Stimulated activated naive CD8-positive, alpha-beta T cell treated with anti-CD3 and anti-CD28 coated beads, Interleukin-15, Interleukin-2, amounts not matched to agents 100 ng/mL and 50 ng/mL, for 24 hours (primary cell): ENCODE measurements at regions not wholly inside any gene's neighbourhood (a gene's known extent, or its start where the extent isn't known, plus 50 kb on each side); places are given as distances from the start of the nearest gene placed in this dataset.

Experiments
- H3K27ac Mint-ChIP-seq: one replicate; pipeline ENCODE4 v1.8.0; 2021; ENCODE audit warnings: mild to moderate bottlenecking, mixed read lengths
- H3K27me3 Mint-ChIP-seq: one replicate; pipeline ENCODE4 v1.8.0; 2021; ENCODE audit warnings: mixed read lengths
- H3K36me3 Mint-ChIP-seq: one replicate; pipeline ENCODE4 v1.8.0; 2021; ENCODE audit warnings: low read depth, mixed read lengths
- H3K4me1 Mint-ChIP-seq: one replicate; pipeline ENCODE4 v1.8.0; 2021; ENCODE audit warnings: low read depth, mixed read lengths
- H3K4me3 Mint-ChIP-seq: one replicate; pipeline ENCODE4 v1.8.0; 2021; ENCODE audit warnings: mild to moderate bottlenecking, mixed read lengths
- H3K9me3 Mint-ChIP-seq: one replicate; pipeline ENCODE4 v1.8.0; 2021; ENCODE audit warnings: mixed read lengths

DNA sequence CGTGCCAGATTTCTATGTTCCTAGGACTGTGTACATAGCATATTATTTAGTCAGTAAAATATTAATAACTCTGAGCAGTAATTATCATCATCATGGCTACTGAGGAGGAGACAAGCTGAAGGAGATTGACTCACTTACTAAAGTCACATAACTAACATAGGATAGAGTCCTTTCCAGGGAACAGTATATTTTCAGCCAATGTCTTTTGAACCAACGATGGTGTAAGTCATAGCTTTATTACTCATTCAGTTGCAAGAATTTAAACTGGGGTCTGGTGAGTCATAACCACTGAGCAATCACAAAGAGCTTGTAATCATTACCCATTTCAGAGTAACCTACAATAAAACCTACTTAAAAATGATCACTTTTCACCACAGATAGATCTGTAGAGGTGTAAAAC lies 1564.8 kb upstream of the TENM4 start:
- Mint-ChIP-seq H3K27me3 (no peaks in the 10 kb centered on the region), H3K36me3 (no peaks in the 10 kb centered on the region), H3K27ac (no peak overlapping the region), H3K9me3 (peaks cover 2% of the 10 kb centered on the region), H3K4me1 (no peaks in the 10 kb centered on the region), H3K4me3 (no peak overlapping the region)

DNA sequence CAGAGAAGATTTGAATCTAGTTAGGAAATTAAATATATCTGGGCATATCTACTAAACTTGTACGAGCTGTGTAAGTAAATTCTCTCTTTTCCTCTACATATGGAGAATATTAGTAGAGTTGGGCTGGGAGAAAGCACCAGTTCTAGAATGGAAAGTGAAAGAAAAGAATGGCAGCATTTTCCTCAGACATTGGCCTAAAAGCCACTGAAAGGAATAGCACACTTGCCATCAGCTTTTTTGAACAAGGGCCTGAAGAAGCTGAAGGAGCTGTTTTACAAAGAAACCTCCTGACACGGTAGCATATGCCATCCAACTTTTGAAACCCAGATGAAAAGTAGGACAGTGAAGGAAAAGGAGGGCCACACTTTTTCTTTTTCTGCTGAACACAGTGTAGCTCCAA lies 1563.7 kb upstream of the TENM4 start:
- no peak overlapping the region for H3K27ac Mint-ChIP-seq
- H3K4me3 Mint-ChIP-seq, result no peak overlapping the region
- H3K9me3 Mint-ChIP-seq, result peaks cover 4% of the 10 kb centered on the region
- no peaks in the 10 kb centered on the region for H3K36me3 Mint-ChIP-seq
- no peaks in the 10 kb centered on the region for H3K4me1 Mint-ChIP-seq
- no peaks in the 10 kb centered on the region for H3K27me3 Mint-ChIP-seq

DNA sequence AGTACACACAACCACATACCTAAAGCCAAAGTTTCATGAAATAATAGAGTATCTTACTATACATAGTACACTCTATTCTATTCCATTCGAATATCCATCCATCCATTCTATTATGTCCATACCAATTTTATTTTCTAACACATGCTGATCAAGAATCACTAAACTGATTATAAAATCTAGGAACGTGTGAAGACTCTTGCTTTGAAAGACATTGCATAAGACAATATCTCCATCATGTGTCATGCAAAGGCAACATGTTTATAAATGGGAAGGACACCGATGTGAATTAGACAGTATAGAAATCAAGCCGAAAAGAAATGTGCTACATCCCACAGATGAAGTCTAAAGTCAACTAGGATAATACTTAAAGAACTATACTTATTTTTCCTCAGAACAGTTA lies 1561.5 kb upstream of the TENM4 start:
- no peak overlapping the region for H3K27ac Mint-ChIP-seq
- no peaks in the 10 kb centered on the region for H3K27me3 Mint-ChIP-seq
- no peaks in the 10 kb centered on the region for H3K36me3 Mint-ChIP-seq
- H3K9me3 Mint-ChIP-seq, result peaks cover 9% of the 10 kb centered on the region
- H3K4me1 Mint-ChIP-seq, result no peaks in the 10 kb centered on the region
- H3K4me3 Mint-ChIP-seq, result no peak overlapping the region

DNA sequence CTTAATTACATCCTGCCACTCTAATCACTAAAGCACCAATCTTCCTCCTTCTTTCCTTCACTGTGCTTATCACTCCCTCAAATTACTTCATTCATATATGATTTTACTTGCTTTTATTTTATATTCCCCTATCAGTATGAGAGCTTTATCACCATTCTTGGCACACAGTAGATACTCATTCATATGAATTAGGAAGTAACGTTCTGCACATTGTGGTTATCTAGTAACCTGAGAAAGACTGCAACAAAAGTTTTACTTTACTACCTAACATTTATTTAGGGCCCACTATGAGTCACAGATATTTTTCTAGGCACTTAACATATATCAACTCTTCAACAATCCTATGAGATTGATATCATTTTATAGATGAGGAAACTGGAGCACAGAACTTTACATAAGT lies 1559.9 kb upstream of the TENM4 start:
- Mint-ChIP-seq H3K36me3 (no peaks in the 10 kb centered on the region), H3K27me3 (no peaks in the 10 kb centered on the region), H3K4me3 (no peak overlapping the region), H3K4me1 (no peaks in the 10 kb centered on the region), H3K9me3 (peaks cover 9% of the 10 kb centered on the region), H3K27ac (no peak overlapping the region)

DNA sequence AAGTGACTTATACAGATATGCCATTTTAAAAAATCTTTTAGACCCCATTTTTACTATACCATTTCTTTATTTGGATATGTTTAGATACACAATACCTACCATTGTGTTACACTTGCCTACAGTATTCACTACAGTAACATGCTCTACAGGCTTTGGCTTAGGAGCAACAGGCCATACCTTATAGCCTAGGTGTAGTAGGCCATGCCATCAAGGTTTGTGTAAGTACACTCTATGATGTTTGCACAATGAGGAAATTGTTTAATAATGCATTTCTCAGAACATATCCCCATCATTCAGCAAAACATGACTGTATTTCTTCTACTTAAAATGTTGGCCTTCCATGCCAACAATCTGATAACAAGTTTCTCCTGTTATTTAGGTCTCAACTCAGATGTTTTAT lies 1559.5 kb upstream of the TENM4 start:
- Mint-ChIP-seq H3K36me3 (no peaks in the 10 kb centered on the region), H3K27ac (no peak overlapping the region), H3K4me3 (no peak overlapping the region), H3K27me3 (no peaks in the 10 kb centered on the region), H3K4me1 (no peaks in the 10 kb centered on the region), H3K9me3 (peaks cover 9% of the 10 kb centered on the region)

DNA sequence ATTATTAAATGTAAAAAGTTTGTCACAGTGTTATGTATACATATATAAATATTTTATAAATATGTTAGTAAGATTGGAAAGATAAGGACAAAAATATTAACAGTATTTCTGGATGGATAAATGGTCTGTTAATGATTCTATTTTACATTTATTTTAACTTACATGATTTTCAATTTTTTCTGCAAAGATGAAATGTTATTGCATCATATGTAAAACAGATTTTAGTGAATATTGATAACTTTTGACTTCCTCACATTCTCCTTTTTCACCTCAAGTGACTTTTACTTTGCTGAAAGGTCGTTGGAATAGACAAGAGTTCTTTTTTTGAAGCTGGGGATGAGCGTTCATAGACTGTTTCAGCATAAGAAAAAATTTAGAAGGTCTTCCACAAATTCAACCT lies 1554.7 kb upstream of the TENM4 start:
- Mint-ChIP-seq H3K36me3 (no peaks in the 10 kb centered on the region), H3K4me3 (no peak overlapping the region)

DNA sequence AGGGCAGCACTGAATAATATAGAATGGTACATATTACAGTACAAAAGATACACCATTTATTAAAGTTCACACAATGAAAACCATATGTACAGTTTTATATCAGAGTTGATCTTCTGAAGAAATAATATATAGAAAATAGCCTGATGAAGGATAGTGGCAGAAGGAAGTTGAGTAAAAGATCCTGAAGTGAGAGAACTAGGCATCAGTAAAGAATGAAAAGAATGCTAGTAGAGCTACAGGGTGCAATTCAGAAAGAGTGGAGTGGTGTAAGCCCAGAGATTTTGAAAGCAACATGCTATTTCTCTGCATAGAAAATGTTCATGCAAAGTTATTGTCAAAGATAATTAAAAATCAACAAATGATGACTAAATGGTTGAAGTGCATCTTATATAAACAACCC lies 1552.7 kb upstream of the TENM4 start:
- Mint-ChIP-seq H3K27ac (no peak overlapping the region), H3K36me3 (no peaks in the 10 kb centered on the region), H3K4me1 (no peaks in the 10 kb centered on the region), H3K4me3 (no peak overlapping the region), H3K9me3 (peaks cover 4% of the 10 kb centered on the region), H3K27me3 (no peaks in the 10 kb centered on the region)

More for the DNA sequence above, 1554.7 kb upstream of the TENM4 start:
- Mint-ChIP-seq H3K27me3 (no peaks in the 10 kb centered on the region), H3K27ac (no peak overlapping the region), H3K9me3 (peaks cover 10% of the 10 kb centered on the region), H3K4me1 (no peaks in the 10 kb centered on the region)

DNA sequence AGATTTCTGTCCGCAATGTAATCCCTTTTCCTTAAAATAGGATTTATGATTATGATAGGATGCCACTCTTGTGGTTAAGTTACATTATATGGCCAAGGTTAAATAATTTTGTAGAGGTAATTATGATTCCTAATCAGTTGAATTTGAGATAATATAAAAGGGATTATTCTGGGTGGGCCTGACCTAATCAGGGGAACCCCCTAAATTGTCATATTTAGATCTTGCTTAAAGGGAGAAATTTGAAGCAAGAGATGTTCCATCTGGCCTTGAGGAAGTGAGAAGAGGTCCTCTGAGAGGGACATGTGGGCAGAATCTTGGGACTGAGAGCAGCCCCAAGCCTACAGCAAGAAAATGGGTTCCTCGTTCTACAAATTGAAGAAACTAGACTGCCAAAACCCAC lies 1550.1 kb upstream of the TENM4 start:
- Mint-ChIP-seq H3K4me3 (no peak overlapping the region), H3K36me3 (no peaks in the 10 kb centered on the region), H3K27ac (no peak overlapping the region), H3K9me3 (peaks cover 4% of the 10 kb centered on the region), H3K4me1 (no peaks in the 10 kb centered on the region), H3K27me3 (no peaks in the 10 kb centered on the region)

DNA sequence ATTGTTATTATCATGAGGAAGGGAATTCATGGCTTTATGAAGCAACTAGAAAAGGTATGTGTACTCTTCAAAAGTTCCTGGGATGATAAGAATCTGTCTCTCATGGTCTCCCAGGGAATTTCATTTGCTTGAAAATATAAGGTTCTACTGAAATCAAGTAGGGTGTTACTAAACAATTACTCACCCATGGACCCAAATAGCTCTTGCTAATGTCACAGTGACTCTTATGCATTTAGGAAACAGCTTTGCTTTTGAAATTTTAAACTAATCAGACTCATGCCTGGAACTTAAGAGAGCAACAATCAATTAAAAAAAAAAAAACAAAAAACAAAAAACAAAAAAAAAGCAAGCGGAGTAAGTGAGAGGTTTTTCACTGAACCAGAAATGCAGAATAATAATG lies 1546.3 kb upstream of the TENM4 start:
- H3K9me3 Mint-ChIP-seq, result peaks cover 8% of the 10 kb centered on the region
- no peaks in the 10 kb centered on the region for H3K4me1 Mint-ChIP-seq
- no peaks in the 10 kb centered on the region for H3K36me3 Mint-ChIP-seq
- H3K4me3 Mint-ChIP-seq, result no peak overlapping the region
- H3K27me3 Mint-ChIP-seq, result no peaks in the 10 kb centered on the region
- H3K27ac Mint-ChIP-seq, result no peak overlapping the region

DNA sequence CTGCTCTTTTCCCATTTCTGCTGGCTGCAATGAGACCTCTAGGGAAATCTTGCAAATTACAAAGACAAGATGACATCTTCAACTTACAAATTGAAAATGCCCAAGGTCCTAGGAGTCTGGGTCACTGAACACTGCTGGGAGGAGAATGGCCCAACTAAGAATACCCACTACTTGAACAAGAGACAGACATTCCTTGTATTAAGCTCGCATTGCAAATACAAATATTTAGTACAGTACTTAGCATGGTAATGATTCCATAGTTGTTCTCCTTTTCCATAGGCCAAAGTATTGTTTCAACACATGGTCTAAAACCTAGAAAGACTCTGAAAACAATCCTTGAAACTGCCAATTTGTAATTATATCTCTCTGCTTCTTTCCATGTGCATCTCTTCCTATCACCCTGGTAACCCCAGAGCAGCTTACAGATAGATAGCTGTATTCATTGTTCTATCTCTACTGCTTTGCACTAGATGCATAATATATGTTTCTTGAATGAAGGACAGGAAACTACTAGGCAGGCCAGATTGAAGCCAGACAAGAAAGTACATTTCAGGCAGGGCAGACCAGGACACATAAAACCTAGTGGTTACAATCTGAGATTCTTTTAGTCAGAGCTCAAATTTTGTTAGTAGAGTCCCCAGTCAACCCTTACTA lies 1545.7 kb upstream of the TENM4 start:
- Mint-ChIP-seq H3K36me3 (no peaks in the 10 kb centered on the region), H3K4me1 (no peaks in the 10 kb centered on the region), H3K27ac (no peak overlapping the region), H3K9me3 (peaks cover 8% of the 10 kb centered on the region), H3K27me3 (no peaks in the 10 kb centered on the region), H3K4me3 (no peak overlapping the region)

DNA sequence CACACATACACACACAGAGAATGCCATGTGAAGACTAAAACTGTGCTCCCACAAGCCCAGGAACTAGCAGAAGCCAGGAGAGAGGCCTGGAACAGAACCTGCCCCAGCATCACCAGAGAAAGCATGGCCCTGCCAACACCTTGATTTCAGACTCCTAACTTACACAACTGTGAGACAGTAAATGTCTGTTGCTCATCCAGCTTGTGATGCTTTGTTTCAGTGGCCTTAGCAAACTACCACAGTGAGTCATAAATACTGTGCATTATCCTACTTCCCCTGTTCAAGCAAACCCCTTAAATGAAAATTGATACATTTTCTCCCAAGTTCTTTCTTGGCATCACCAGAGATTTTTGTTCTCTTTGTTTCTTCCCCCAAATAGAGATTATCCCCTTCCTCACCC lies 1539.4 kb upstream of the TENM4 start:
- H3K4me3 Mint-ChIP-seq, result no peak overlapping the region
- H3K27ac Mint-ChIP-seq, result no peak overlapping the region
- no peaks in the 10 kb centered on the region for H3K36me3 Mint-ChIP-seq
- no peaks in the 10 kb centered on the region for H3K27me3 Mint-ChIP-seq
- no peaks in the 10 kb centered on the region for H3K4me1 Mint-ChIP-seq
- peaks cover 7% of the 10 kb centered on the region for H3K9me3 Mint-ChIP-seq

DNA sequence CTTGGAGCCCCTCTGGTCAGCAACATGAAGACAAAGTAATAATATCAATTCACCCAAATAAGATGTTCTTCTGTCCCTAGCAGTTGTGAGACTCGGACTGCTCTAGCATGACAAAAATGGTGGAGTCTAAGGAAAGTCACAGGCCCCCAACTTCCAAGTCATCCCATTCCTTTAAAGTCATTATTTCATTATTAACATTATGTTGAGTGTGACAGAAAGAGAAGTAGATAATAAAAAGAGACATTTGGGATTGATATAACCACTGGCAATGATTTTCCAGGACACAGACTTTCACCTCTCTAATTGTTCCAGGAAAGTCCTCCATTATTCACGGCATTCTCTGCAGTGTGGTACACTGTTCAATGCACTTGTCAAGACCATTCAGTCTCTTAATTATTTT lies 1533.0 kb upstream of the TENM4 start:
- Mint-ChIP-seq H3K36me3 (no peaks in the 10 kb centered on the region), H3K9me3 (peaks cover 8% of the 10 kb centered on the region), H3K4me1 (no peaks in the 10 kb centered on the region), H3K27ac (no peak overlapping the region), H3K27me3 (no peaks in the 10 kb centered on the region), H3K4me3 (no peak overlapping the region)

DNA sequence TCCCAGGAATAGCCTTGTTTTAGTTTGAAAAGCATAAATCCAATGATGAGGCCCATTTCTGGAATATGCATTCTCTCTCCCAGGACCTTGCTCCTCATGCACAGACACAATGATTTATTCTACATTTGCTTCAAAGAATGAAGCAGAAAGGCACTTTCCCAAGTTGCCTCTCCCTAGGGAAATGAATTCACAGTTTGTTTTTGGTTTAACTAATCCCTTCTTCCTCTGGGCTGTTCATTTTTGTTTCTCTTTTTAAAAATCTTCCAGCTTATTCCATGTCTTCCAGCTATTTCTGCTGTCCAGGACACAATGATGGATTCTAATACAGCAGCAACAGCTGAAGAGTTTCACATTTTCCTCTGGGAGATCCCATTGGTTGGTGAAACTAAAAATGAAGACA lies 1529.2 kb upstream of the TENM4 start:
- Mint-ChIP-seq H3K27ac (no peak overlapping the region), H3K27me3 (no peaks in the 10 kb centered on the region), H3K36me3 (no peaks in the 10 kb centered on the region), H3K4me1 (no peaks in the 10 kb centered on the region), H3K4me3 (no peak overlapping the region), H3K9me3 (peaks cover 5% of the 10 kb centered on the region)

DNA sequence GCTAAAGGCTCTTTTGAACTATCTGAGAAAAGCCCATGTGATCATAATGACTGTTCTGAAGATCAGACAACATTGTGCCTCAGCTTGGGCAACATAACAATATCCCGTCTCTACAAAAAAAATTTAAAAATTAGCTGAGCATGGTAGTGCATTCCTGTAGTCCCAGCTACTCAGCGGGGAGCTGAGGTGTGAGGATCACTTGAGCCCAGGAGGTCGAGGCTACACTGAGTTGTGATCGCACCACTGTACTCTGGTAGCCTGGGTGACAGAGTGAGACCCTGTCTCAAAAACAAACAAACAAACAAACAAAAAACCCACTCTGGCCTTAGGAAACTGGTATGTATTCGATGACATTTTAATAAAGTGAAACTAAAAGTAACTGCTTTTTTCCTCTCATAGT lies 1526.8 kb upstream of the TENM4 start:
- Mint-ChIP-seq H3K4me1 (no peaks in the 10 kb centered on the region), H3K36me3 (no peaks in the 10 kb centered on the region), H3K27me3 (no peaks in the 10 kb centered on the region), H3K9me3 (peaks cover 11% of the 10 kb centered on the region), H3K4me3 (no peak overlapping the region), H3K27ac (no peak overlapping the region)

DNA sequence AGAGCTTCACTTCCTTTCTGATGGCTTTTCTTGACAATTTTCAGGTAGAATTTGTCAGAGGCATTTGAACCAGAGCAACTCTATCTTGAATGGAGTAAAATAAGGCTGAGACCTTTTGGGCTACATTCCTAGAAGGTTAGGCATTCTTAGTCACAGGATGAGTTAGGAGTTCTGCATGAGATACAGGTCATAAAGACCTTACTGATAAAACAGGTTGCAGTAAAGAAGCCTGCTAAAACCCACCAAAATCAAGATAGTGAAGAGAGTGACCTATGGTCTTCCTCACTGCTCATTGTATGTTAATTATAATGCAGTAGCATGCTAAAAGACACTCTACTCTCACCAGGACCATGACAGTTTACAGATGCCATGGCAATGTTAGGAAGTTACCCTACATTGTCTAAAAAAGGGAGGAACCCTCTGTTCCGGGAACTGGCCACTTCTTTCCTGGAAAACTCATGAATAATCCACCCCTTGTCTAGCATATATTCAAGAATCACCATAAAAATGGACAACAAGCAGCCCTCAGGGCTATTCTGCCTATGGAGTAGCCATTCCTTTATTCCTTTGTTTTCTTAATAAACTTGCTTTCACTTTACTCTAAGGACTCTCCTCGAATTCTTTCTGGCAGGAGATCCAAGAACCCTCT lies 1519.7 kb upstream of the TENM4 start:
- Mint-ChIP-seq H3K4me3 (no peak overlapping the region), H3K9me3 (peaks cover 24% of the 10 kb centered on the region), H3K27me3 (no peaks in the 10 kb centered on the region), H3K36me3 (no peaks in the 10 kb centered on the region), H3K27ac (no peak overlapping the region), H3K4me1 (no peaks in the 10 kb centered on the region)

DNA sequence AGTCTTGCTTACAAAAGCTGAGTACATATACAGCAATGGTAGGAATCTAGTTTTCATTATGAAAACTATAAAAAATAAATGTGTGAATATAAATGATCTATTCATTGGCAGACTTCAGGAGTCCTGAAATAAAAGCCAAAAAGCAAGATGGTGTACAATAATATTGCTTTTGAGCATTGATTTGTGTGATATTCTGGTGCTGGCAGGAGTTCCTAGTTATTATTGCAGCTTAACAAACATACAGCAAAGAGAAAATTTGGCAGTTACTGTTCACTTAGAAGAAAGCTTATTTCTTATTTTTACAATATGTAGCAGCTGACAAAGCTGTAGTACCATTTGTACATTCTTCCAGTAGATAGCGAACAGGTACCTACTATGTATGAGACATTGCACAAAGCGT lies 1518.9 kb upstream of the TENM4 start:
- Mint-ChIP-seq H3K4me3 (no peak overlapping the region), H3K9me3 (peaks cover 22% of the 10 kb centered on the region), H3K4me1 (no peaks in the 10 kb centered on the region), H3K27ac (no peak overlapping the region), H3K36me3 (no peaks in the 10 kb centered on the region), H3K27me3 (no peaks in the 10 kb centered on the region)
